Heart right ventricle (tissue), 16 donors: ENCODE measurements at regions not wholly inside any gene's neighbourhood (a gene's known extent, or its start where the extent isn't known, plus 50 kb on each side); places are given as distances from the start of the nearest gene placed in this dataset.
"Not testable (repeated sequence)": the region's sequence is repeated elsewhere in the genome, so short reads cannot be mapped to it uniquely, and the experiment has no call there.

Experiments used
- ATAC-seq, 8 donors: fragments of 200-7000 bp; cut with Tn5 transposase; one replicate each; pipeline ENCODE4 v1.9.1; 2020; ENCODE audit warnings: mild to moderate bottlenecking in 8 of 8, moderate library complexity in 8 of 8, moderate number of reproducible peaks in 1 of 8
- DNase-seq, 2 donors: peaks; one replicate each; pipeline ENCODE4 v3.0.0-alpha.2; 2020
- H3K27ac ChIP-seq, 10 donors: fragments of 200-600 bp; sonication (generic) in 2 of 10; one replicate each; pipeline versions ENCODE4 v1.5.0 to v1.8.0; 2020 to 2022; ENCODE audit warnings: mild to moderate bottlenecking in 3 of 10
- H3K27me3 ChIP-seq, 7 donors: fragments of 200-600 bp; one replicate each; pipeline ENCODE4 v1.8.0; 2021 to 2022; ENCODE audit warnings: mild to moderate bottlenecking in 2 of 7
- H3K36me3 ChIP-seq, 9 donors: fragments of 200-600 bp; sonication (generic) in 1 of 9; one replicate each; pipeline versions ENCODE4 v1.5.0 to v1.8.0; 2020 to 2022; ENCODE audit warnings: mild to moderate bottlenecking in 2 of 9
- H3K4me1 ChIP-seq, 9 donors: fragments of 200-600 bp; sonication (generic) in 1 of 9; one replicate each; pipeline versions ENCODE4 v1.5.0 to v1.8.0; 2020 to 2022; ENCODE audit warnings: mild to moderate bottlenecking in 4 of 9
- H3K4me3 ChIP-seq, 10 donors: fragments of 200-600 bp; sonication (generic) in 2 of 10; one replicate each; pipeline versions ENCODE4 v1.5.0 to v1.8.0; 2020 to 2022; ENCODE audit warnings: mild to moderate bottlenecking in 7 of 10, moderate library complexity in 2 of 10
- H3K9me3 ChIP-seq, 11 donors: fragments of 200-600 bp in 10 of 11; sonication (generic) in 2 of 11; one replicate each; pipeline versions ENCODE4 v1.5.0 to v1.8.0; 2013 to 2022; ENCODE audit warnings: mild to moderate bottlenecking in 2 of 11, control low read depth in 1 of 11, moderate library complexity in 1 of 11
- WGBS, 2 donors: extraction: QIAGEN DNeasy Blood & Tissue Kit; methylation state at CpG; one replicate each; pipeline ENCODE4 v1.1.7; 2013; ENCODE audit warnings: inconsistent platforms in 1 of 2; 5-methylcytosine and 5-hydroxymethylcytosine counted together
- intact Hi-C, 10 donors: fragments of 100-400 bp; cut with DNase I; formaldehyde crosslinking; loops; one replicate each; pipeline versions ENCODE4 v1.11.1 to v1.14.2; 2022
- TF ChIP-seq, protein P1 (sequence below), 9 donors: fragments of 200-600 bp; sonication (generic) in 2 of 9; IDR thresholded peaks; one replicate each; pipeline versions ENCODE4 v1.5.0 to v1.8.0; 2021 to 2022; ENCODE audit warnings: antibody characterized with exemption in 9 of 9, mild to moderate bottlenecking in 5 of 9, moderate library complexity in 1 of 9
- donor health status: Arrhythmogenic right ventricular cardiomyopathy.
- donor health status: ischemic (EF 13 %, LVEDD 7.1; RV severe dilation, severe dysfunction).
- donor health status: healthy with polysubstance abuse.
- donor health status: DM: no; HTN: yes; CAD: no.
- donor health status: DM: no; HTN: no; CAD: no.
- donor health status: ischemic (EF 25% LVEDD 6.9; RV normal size, moderate dysfunction).
- donor health status: ischemic (EF 25% LVEDD 5.7; RV mildly dilated, moderate dysfunction).
- donor health status: healthy.
- donor health status: DM: yes; HTN: yes; CAD: no.
- donor health status: Ischemic cardiomyopathy.
- donor health status: ischemic (EF 35%, LVEDD 5.7; RV mildly dilated, moderate dysfunction).
- donor health status: nonischemic (EF 11% LVEDD 7.7; RV severe dilation, severe dysfunction).
- donor health status: DM: yes; HTN: yes; CAD: no.
- donor health status: PGD.
- donor health status: ischemic (EF 29% LVEDD 5.4; RV normal size, mild dysfunction).
- donor health status: nonischemic (EF 23%, LVEDD 6.1; RV moderate dilation, normal function).

DNA sequence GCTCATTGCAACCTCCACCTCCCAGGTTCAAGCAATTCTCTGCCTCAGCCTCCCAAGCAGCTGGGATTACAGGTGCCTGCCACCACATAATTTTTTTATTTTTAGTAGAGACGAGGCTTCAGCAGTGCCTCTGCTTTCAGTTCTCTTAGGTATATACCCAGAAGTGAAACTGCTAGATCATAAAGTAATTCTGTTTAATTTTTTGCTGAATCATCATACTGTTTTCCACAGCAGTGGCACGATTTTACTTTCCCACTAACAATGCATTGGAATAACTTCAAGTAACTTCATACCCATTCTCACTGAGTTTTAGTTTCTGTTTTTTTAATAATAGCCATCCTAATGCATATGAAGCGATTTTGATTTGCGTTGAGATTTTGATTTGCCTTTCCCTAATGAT is 148.0 kb upstream of the G2E3 start:
- WGBS, 2 donors: 79 to 83% methylated on average over 4 of the region's 4 CpGs
- H3K4me3 ChIP-seq: no peak overlapping the region
- no peaks in the 10 kb centered on the region for H3K36me3 ChIP-seq
- no peak for ATAC-seq
- H3K4me1 ChIP-seq: no peaks in the 10 kb centered on the region
- no peak for DNase-seq
- TF ChIP-seq, protein P1, sequence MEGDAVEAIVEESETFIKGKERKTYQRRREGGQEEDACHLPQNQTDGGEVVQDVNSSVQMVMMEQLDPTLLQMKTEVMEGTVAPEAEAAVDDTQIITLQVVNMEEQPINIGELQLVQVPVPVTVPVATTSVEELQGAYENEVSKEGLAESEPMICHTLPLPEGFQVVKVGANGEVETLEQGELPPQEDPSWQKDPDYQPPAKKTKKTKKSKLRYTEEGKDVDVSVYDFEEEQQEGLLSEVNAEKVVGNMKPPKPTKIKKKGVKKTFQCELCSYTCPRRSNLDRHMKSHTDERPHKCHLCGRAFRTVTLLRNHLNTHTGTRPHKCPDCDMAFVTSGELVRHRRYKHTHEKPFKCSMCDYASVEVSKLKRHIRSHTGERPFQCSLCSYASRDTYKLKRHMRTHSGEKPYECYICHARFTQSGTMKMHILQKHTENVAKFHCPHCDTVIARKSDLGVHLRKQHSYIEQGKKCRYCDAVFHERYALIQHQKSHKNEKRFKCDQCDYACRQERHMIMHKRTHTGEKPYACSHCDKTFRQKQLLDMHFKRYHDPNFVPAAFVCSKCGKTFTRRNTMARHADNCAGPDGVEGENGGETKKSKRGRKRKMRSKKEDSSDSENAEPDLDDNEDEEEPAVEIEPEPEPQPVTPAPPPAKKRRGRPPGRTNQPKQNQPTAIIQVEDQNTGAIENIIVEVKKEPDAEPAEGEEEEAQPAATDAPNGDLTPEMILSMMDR (IDR thresholded peaks at IDR 0.05): no peak
- H3K9me3 ChIP-seq: peaks cover 0 to 8% (median 0%) of the 10 kb centered on the region in 11 donors
- no peak overlapping the region for H3K27ac ChIP-seq
- intact Hi-C loops: no loop called here
- no peaks in the 10 kb centered on the region for H3K27me3 ChIP-seq

DNA sequence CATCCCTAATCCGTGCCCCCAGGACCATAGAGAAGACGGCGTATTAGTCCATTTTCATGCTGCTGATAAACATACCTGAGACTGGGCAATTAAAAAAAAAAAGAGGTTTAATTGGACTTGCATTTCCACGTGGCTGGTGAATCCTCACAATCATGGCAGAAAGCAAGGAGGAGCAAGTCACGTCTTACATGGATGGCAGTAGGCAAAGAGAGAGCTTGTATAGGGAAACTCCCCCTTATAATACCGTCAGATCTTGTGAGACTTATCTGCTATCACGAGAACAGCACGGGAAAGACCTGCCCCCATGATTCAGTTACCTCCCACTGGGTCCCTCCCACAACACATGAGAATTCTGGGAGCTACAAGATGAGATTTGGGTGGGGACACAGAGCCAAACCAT is 145.8 kb upstream of the G2E3 start:
- H3K9me3 ChIP-seq, DNase-seq, H3K4me3 ChIP-seq, H3K27me3 ChIP-seq, ATAC-seq, intact Hi-C loops, H3K36me3 ChIP-seq, H3K27ac ChIP-seq, H3K4me1 ChIP-seq: not testable (repeated sequence)
- WGBS, 2 donors: 83 to 87% methylated on average over 8 of the region's 8 CpGs

DNA sequence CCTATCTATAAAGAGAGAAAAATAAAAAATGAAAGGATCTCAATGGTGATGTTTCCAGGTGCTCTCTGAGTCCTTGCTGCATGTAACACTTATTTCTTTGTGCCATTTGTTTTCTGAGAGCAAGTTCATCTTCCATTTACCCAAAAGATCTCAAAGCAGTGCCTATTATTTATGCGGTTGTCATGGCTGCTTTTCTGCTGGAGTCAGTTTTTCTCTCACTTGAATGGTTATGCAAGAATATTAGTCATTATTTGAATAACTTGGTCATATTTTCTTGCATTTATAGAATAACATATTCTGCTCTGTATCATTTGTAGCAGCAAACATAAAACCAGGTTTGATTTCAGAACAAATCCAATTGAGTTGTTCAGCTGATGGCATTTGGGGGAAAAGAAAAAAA is 141.8 kb upstream of the G2E3 start:
- no peaks in the 10 kb centered on the region for H3K4me1 ChIP-seq
- DNase-seq (no peak), ATAC-seq (no peak)
- intact Hi-C loops: no loop called here
- TF ChIP-seq, protein P1 (IDR thresholded peaks at IDR 0.05): no peak
- no peaks in the 10 kb centered on the region for H3K27me3 ChIP-seq
- no peak overlapping the region for H3K4me3 ChIP-seq
- WGBS, 2 donors: 96 to 97% methylated on average over 1 of the region's 1 CpG
- no peak overlapping the region for H3K27ac ChIP-seq
- H3K9me3 ChIP-seq: peaks cover 0 to 3% (median 0%) of the 10 kb centered on the region in 11 donors
- H3K36me3 ChIP-seq: no peaks in the 10 kb centered on the region

DNA sequence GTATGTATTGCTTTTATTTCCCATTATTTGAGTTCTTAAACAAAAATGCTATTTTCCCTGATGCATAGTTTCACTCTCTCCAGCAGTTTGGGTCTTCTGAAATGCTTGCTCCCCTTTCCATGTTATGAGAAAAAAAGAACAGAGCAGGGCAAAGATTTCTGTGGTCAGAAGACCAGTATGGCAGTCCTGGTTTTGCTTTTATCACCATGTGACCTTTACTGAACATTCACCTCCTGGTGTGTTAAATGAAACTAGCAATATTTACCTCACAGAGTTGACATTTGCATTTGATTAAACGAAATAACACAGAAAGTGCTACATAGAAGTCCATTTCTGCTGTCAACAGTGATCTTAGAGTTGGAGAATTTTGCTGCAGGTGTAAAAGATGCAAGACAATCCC is 141.0 kb upstream of the G2E3 start:
- H3K27ac ChIP-seq: no peak overlapping the region
- intact Hi-C loops: no loop called here
- 46 to 55% methylated on average over 1 of the region's 1 CpG for WGBS, 2 donors
- no peak for ATAC-seq
- no peaks in the 10 kb centered on the region for H3K4me1 ChIP-seq
- TF ChIP-seq, protein P1 (IDR thresholded peaks at IDR 0.05): no peak
- H3K9me3 ChIP-seq: peaks cover 0 to 2% (median 0%) of the 10 kb centered on the region in 11 donors
- H3K27me3 ChIP-seq: no peaks in the 10 kb centered on the region
- no peak for DNase-seq
- H3K36me3 ChIP-seq: no peaks in the 10 kb centered on the region
- H3K4me3 ChIP-seq: no peak overlapping the region

DNA sequence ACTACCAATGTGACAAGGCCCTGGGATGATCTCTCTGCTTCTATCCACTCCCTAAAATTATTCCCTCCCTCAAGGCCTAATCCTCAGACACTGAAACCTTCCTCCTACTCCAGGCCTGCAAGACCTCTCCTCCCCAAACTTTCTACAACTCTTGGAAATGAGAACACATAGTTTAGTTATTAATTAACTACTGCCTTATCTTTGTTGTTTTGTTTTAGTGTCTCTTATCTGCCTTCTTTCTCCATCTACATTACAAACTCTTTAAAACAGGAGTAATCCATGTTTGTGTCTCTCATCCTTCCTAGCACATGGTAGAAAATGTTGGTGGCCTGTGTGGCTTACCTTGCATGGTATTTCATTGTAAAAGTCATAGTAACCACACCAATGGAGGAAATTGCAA is 139.9 kb upstream of the G2E3 start:
- H3K4me1 ChIP-seq: no peaks in the 10 kb centered on the region
- TF ChIP-seq, protein P1 (IDR thresholded peaks at IDR 0.05): no peak
- no peaks in the 10 kb centered on the region for H3K36me3 ChIP-seq
- ATAC-seq (no peak), DNase-seq (no peak)
- intact Hi-C loops: no loop called here
- H3K27ac ChIP-seq: no peak overlapping the region
- no peak overlapping the region for H3K4me3 ChIP-seq
- H3K9me3 ChIP-seq: no peaks in the 10 kb centered on the region
- H3K27me3 ChIP-seq: peaks cover 0 to 5% (median 0%) of the 10 kb centered on the region in 7 donors
